IMR-90 (cell line): ENCODE measurements at regions not wholly inside any gene's neighbourhood (a gene's known extent, or its start where the extent isn't known, plus 50 kb on each side); places are given as distances from the start of the nearest gene placed in this dataset.

Experiments
- ATAC-seq: fragments of 200-7000 bp; cut with Tn5 transposase; 2 replicates; pipeline ENCODE4 v1.9.1; 2020; ENCODE audit warnings: low read depth, mild to moderate bottlenecking, moderate library complexity
- BruUV-seq: library from RNA; stranded (reverse); fragments of 400-500 nt; replicated peaks from 2 replicates; lab custom pipeline; 2021; lab: Mats Ljungman, UMichigan
- CTCF ChIA-PET: fragments of 300-600 bp; formaldehyde crosslinking; extraction: SDS; loops from one replicate; lab custom pipeline; 2021; ENCODE audit warnings: antibody characterized with exemption; lab: Yijun Ruan, JAX
- POLR2A ChIA-PET: fragments of 300-600 bp; sonication (Branson Sonifier 250); formaldehyde crosslinking; loops from one replicate; lab custom pipeline; 2022; ENCODE audit warnings: antibody characterized with exemption; ENCODE audit not compliant: unreplicated experiment; lab: Charles Lee
- DNase-seq: peaks from one replicate; pipeline ENCODE4 v3.0.0; 2013
- H2AFZ ChIP-seq: replicated peaks from 2 replicates; pipeline ENCODE3; 2013; ENCODE audit warnings: low read length, mild to moderate bottlenecking; ENCODE audit not compliant: poor library complexity
- H2AK5ac ChIP-seq: 2 replicates; pipeline ENCODE4 v1.6.1; 2013; ENCODE audit warnings: low read depth, low read length, inconsistent platforms
- H2AK9ac ChIP-seq: replicated peaks from 2 replicates; pipeline ENCODE3; 2013; ENCODE audit warnings: mild to moderate bottlenecking, low read depth, low read length, moderate library complexity; ENCODE audit not compliant: poor library complexity
- H2BK120ac ChIP-seq: 2 replicates; pipeline ENCODE4 v1.6.1; 2013; ENCODE audit warnings: low read depth, low read length, inconsistent platforms
- H2BK15ac ChIP-seq: 3 replicates; pipeline ENCODE4 v1.6.1; 2013; ENCODE audit warnings: low read depth, low read length, inconsistent platforms
- H2BK20ac ChIP-seq: 2 replicates; pipeline ENCODE4 v1.6.1; 2013; ENCODE audit warnings: low read depth, mild to moderate bottlenecking, inconsistent platforms, low read length, moderate library complexity
- H2BK5ac ChIP-seq: 2 replicates; pipeline ENCODE4 v1.6.1; 2013; ENCODE audit warnings: mild to moderate bottlenecking, low read depth, low read length, inconsistent platforms; ENCODE audit not compliant: poor library complexity, severe bottlenecking
- H3K14ac ChIP-seq: replicated peaks from 2 replicates; pipeline ENCODE4 v1.6.1; 2013; ENCODE audit warnings: low read depth, low read length, inconsistent platforms
- H3K18ac ChIP-seq: 2 replicates; pipeline ENCODE4 v1.6.1; 2013; ENCODE audit warnings: low read depth, low read length, control low read depth
- H3K23ac ChIP-seq: 2 replicates; pipeline ENCODE4 v1.6.1; 2013; ENCODE audit warnings: low read depth, low read length, inconsistent platforms
- H3K27ac ChIP-seq: 2 replicates; pipeline ENCODE4 v1.5.1; 2013; ENCODE audit warnings: mild to moderate bottlenecking, control low read depth, low read length; ENCODE audit not compliant: insufficient read depth
- H3K27me3 ChIP-seq: 2 replicates; pipeline ENCODE4 v1.6.1; 2013; ENCODE audit warnings: low read length; ENCODE audit not compliant: control insufficient read depth, insufficient read depth
- H3K36me3 ChIP-seq: 2 replicates; pipeline ENCODE4 v1.6.1; 2013; ENCODE audit warnings: low read length, mixed read lengths; ENCODE audit not compliant: control insufficient read depth, insufficient read depth
- H3K4ac ChIP-seq: 2 replicates; pipeline ENCODE4 v1.6.1; 2013; ENCODE audit warnings: low read depth, low read length, inconsistent platforms
- H3K4me1 ChIP-seq: 2 replicates; pipeline ENCODE4 v1.6.1; 2013; ENCODE audit warnings: low read length, mixed read lengths; ENCODE audit not compliant: control insufficient read depth, insufficient read depth
- H3K4me2 ChIP-seq: 2 replicates; pipeline ENCODE4 v1.6.1; 2013; ENCODE audit warnings: low read depth, mild to moderate bottlenecking, control low read depth, low read length, moderate library complexity
- H3K4me3 ChIP-seq: 2 replicates; pipeline ENCODE4 v1.5.1; 2013; ENCODE audit warnings: low read depth, mild to moderate bottlenecking, control low read depth, low read length, moderate library complexity; ENCODE audit not compliant: insufficient read depth
- H3K56ac ChIP-seq: 2 replicates; pipeline ENCODE4 v1.6.1; 2013; ENCODE audit warnings: low read length, inconsistent platforms; ENCODE audit not compliant: insufficient read depth; ENCODE audit errors: extremely low read depth
- H3K79me1 ChIP-seq, 2 experiments: 2 replicates each; pipeline ENCODE4 v1.6.1; 2013; ENCODE audit warnings: low read length in 2 of 2, inconsistent platforms in 1 of 2, low read depth in 1 of 2
- H3K9ac ChIP-seq: 2 replicates; pipeline ENCODE4 v1.6.1; 2013; ENCODE audit warnings: low read depth, low read length, control low read depth
- H3K9me1 ChIP-seq: 2 replicates; pipeline ENCODE4 v1.6.1; 2013; ENCODE audit warnings: low read length, inconsistent platforms; ENCODE audit not compliant: insufficient read depth
- H3K9me3 ChIP-seq: 2 replicates; pipeline ENCODE4 v1.6.1; 2013; ENCODE audit warnings: low read length; ENCODE audit not compliant: control insufficient read depth, insufficient read depth
- H4K20me1 ChIP-seq: 2 replicates; pipeline ENCODE4 v1.6.1; 2013; ENCODE audit warnings: low read length, inconsistent platforms; ENCODE audit not compliant: insufficient read depth
- H4K5ac ChIP-seq: 2 replicates; pipeline ENCODE4 v1.6.1; 2013; ENCODE audit warnings: mild to moderate bottlenecking, low read depth, low read length, control low read depth
- H4K8ac ChIP-seq, 2 experiments: 2 replicates each; pipeline ENCODE4 v1.6.1; 2013; ENCODE audit warnings: low read depth in 2 of 2, low read length in 2 of 2, control low read depth in 1 of 2, inconsistent platforms in 1 of 2
- H4K91ac ChIP-seq: 2 replicates; pipeline ENCODE4 v1.6.1; 2013; ENCODE audit warnings: low read depth, low read length, inconsistent platforms; ENCODE audit not compliant: insufficient read depth
- BHLHE40 ChIP-seq: fragments of 150-350 bp; IDR thresholded peaks from 2 replicates; pipeline ENCODE4 v1.6.1; 2016; ENCODE audit warnings: mild to moderate bottlenecking, low read depth, low read length
- CEBPB ChIP-seq: IDR thresholded peaks from 2 replicates; pipeline ENCODE4 v1.6.1; 2012; ENCODE audit warnings: low read depth, low read length, improper control_type of control experiment
- CTCF ChIP-seq: conservative IDR thresholded peaks from 2 replicates; pipeline ENCODE4 v1.5.1; 2012; ENCODE audit warnings: mild to moderate bottlenecking, low read depth, low read length, improper control_type of control experiment
- ELK1 ChIP-seq: fragments of 150-350 bp; IDR thresholded peaks from 2 replicates; pipeline ENCODE4 v1.6.1; 2016; ENCODE audit warnings: low read depth, mild to moderate bottlenecking, low read length, moderate library complexity, borderline replicate concordance
- FOS ChIP-seq: fragments of 150-350 bp; IDR thresholded peaks from 2 replicates; pipeline ENCODE4 v1.6.1; 2016; ENCODE audit warnings: low read depth, low read length
- MAFK ChIP-seq: IDR thresholded peaks from 2 replicates; pipeline ENCODE4 v1.6.1; 2012; ENCODE audit warnings: low read depth, low read length, improper control_type of control experiment
- MAZ ChIP-seq: IDR thresholded peaks from 2 replicates; pipeline ENCODE4 v1.6.1; 2012; ENCODE audit warnings: low read depth, mild to moderate bottlenecking, low read length, improper control_type of control experiment, moderate library complexity, borderline replicate concordance
- MXI1 ChIP-seq: IDR thresholded peaks from 2 replicates; pipeline ENCODE4 v1.6.1; 2012; ENCODE audit warnings: low read depth, mild to moderate bottlenecking, low read length, moderate library complexity, borderline replicate concordance
- NFE2L2 ChIP-seq: fragments of 150-350 bp; IDR thresholded peaks from 2 replicates; pipeline ENCODE4 v1.6.1; 2016; ENCODE audit warnings: low read depth, mild to moderate bottlenecking, low read length
- POLR2A ChIP-seq: IDR thresholded peaks from 2 replicates; pipeline ENCODE4 v1.6.1; 2012; ENCODE audit warnings: mild to moderate bottlenecking, low read depth, low read length
- RAD21 ChIP-seq: IDR thresholded peaks from 2 replicates; pipeline ENCODE4 v1.6.1; 2012; ENCODE audit warnings: low read length, improper control_type of control experiment
- RCOR1 ChIP-seq: IDR thresholded peaks from 2 replicates; pipeline ENCODE4 v1.6.1; 2012; ENCODE audit warnings: mild to moderate bottlenecking, low read length, improper control_type of control experiment; ENCODE audit not compliant: insufficient replicate concordance
- RFX5 ChIP-seq: IDR thresholded peaks from 2 replicates; pipeline ENCODE4 v1.8.0; 2012; ENCODE audit warnings: low read depth, mild to moderate bottlenecking, low read length, moderate library complexity
- SMC3 ChIP-seq: fragments of 150-350 bp; IDR thresholded peaks from 2 replicates; pipeline ENCODE4 v1.6.1; 2016; ENCODE audit warnings: low read depth, mild to moderate bottlenecking, antibody characterized with exemption, low read length, moderate library complexity
- USF2 ChIP-seq: fragments of 150-350 bp; IDR thresholded peaks from 2 replicates; pipeline ENCODE4 v1.6.1; 2017; ENCODE audit warnings: mild to moderate bottlenecking, antibody characterized with exemption, low read length, low read depth
- WGBS, 2 experiments: methylation state at CpG; one replicate each; pipeline versions ENCODE4 v1.1.5 to v1.1.7; 2013; ENCODE audit warnings: missing lambda C conversion rate in 2 of 2; ENCODE audit not compliant: insufficient read length in 1 of 2; ENCODE audit errors: extremely low coverage in 2 of 2; 5-methylcytosine and 5-hydroxymethylcytosine counted together
- dilution Hi-C: fragments of 300-500 bp; cut with HindIII; formaldehyde crosslinking; loops from one replicate; pipeline ENCODE4 v1.14.3; 2018; ENCODE audit warnings: low sequenced_read_pairs; ENCODE audit not compliant: unreplicated experiment
- in situ Hi-C: fragments of 300-500 bp; cut with MboI; formaldehyde crosslinking; loops from 3 replicates; pipeline ENCODE4 v1.14.3; 2019; ENCODE audit warnings: low sequenced_read_pairs, inconsistent platforms, mixed read lengths
- intact Hi-C: fragments of 100-400 bp; cut with micrococcal nuclease; formaldehyde crosslinking; loops from 2 replicates; pipeline ENCODE4 v1.10.0; 2022

- CTCF ChIA-PET, result no interaction called here
- intact Hi-C loops, result no loop called here
- Histone ChIP-seq H3K4ac (no peak overlapping the region), H2BK120ac (no peak overlapping the region), H3K27me3 (no peaks in the 10 kb centered on the region), H3K27ac (no peak overlapping the region), H3K56ac (no peak overlapping the region), H3K14ac (no peak overlapping the region), H3K4me3 (no peak overlapping the region), H3K9ac (no peak overlapping the region), H2AFZ (no peak overlapping the region), H3K79me1 (no peaks in the 10 kb centered on the region), H3K18ac (no peak overlapping the region), H2BK5ac (no peak overlapping the region), H3K9me3 (no peaks in the 10 kb centered on the region), H3K23ac (no peak overlapping the region), H2AK5ac (no peak overlapping the region), H3K4me1 (no peaks in the 10 kb centered on the region), H4K91ac (no peak overlapping the region), H3K4me2 (no peak overlapping the region), H2BK15ac (no peak overlapping the region), H4K8ac (no peak overlapping the region), H2AK9ac (no peak overlapping the region), H3K9me1 (no peaks in the 10 kb centered on the region), H2BK20ac (no peak overlapping the region), H3K36me3 (no peaks in the 10 kb centered on the region), H4K5ac (no peak overlapping the region), H4K20me1 (no peaks in the 10 kb centered on the region)
- DNase-seq (no peak), ATAC-seq (no peak)
- no peak for TF ChIP-seq CTCF
- no peak for TF ChIP-seq MAFK
- no peak for TF ChIP-seq USF2
- no peak for TF ChIP-seq ELK1
- TF ChIP-seq RAD21, result no peak
- no peak for TF ChIP-seq RCOR1
- TF ChIP-seq MAZ, result no peak
- TF ChIP-seq CEBPB, result no peak
- no peak for TF ChIP-seq POLR2A
- TF ChIP-seq NFE2L2, result no peak
- TF ChIP-seq RFX5, result no peak
- TF ChIP-seq SMC3, result no peak
- no peak for TF ChIP-seq BHLHE40
- no peak for TF ChIP-seq FOS
- no peak for TF ChIP-seq MXI1
- WGBS, 2 experiments, result no CpG with 5 or more reads among the region's 3 CpGs
- BruUV-seq, result no TSS peak
- in situ Hi-C loops, result no loop called here
- dilution Hi-C loops, result no loop called here
- POLR2A ChIA-PET, result no interaction called here
Measured at GRCh38 chr11:38562562-38562961, 1964.5 kb upstream of the RAG2 start.
